Stromal cell of bone marrow (primary cell): ENCODE measurements at regions not wholly inside any gene's neighbourhood (a gene's known extent, or its start where the extent isn't known, plus 50 kb on each side); places are given as distances from the start of the nearest gene placed in this dataset.

Experiments
- DNase-seq: peaks from one replicate; pipeline ENCODE4 v3.0.0-alpha.2; 2012; ENCODE audit warnings: low read depth

DNA sequence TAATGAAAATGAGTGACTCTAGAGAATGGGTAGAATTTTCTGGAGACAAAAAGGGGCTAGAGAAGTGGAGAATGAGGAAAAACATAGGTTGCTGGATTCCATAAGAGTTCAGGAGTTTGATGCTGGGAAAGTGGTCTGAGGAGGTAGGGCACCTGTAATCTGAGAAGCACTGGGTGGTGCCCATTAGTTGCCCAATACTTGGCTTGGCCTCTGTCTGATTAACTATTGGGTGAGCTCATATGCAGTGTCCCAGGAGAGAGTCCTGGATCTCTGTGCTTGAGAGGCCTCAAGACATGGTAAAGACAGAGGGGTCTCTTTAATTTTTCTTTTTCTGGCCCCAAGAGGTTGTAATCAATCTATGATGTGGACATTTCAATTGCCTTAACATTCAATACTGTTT lies 390.1 kb downstream of the TDRD3 start:
- DNase-seq, result no peak

DNA sequence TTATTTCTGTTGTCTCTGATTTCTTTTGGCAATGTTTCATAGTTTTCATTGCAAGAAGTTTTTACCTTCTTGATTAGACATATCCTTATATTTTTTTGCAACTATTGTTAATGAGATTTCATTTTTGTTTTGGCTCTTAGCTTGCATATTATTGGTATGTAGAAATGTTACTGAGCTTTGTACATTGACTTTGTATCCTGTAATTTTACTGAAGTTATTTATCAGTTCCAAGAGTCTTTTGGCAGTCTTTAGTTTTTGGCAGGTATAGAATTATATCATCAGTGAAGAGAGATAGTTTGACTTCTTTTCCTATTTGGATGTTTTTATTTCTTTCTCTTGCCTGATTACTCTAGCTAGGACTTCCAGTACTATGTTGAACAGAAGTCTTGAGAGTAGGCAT lies 375.7 kb downstream of the TDRD3 start:
- DNase-seq, result no peak

DNA sequence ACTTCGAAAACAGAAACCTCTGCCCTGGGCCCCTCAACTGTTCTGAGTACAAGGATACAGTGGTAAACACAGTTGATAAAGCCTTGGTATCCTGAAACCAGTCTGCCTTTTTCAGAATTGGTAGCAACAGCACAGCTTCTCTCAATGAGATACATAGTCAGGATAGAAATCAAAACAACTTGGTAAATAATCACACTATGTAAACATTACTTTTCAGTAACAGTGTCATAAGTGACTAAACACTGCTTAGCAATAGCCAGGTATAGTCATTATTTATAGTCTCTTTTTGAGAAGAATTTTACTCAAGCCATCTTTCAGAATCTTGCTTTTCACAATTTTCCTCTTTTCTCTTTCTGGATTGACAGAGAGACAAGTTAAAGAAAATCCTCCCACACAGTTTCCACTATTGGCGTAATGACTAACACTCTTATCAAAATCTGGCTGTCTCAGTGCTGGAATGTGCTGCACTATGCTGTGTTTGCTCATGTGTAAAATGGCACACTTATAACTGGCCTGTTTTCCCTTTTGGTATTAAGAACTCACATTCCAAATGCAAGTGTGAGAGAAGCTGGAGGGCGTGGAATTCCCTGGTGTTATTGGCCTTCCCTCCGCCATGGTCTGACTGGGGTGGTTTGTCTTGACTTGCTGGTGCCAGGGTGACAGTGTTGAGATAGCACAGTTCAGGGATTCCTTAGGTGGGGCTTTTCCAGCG lies 368.8 kb downstream of the TDRD3 start:
- no peak for DNase-seq

DNA sequence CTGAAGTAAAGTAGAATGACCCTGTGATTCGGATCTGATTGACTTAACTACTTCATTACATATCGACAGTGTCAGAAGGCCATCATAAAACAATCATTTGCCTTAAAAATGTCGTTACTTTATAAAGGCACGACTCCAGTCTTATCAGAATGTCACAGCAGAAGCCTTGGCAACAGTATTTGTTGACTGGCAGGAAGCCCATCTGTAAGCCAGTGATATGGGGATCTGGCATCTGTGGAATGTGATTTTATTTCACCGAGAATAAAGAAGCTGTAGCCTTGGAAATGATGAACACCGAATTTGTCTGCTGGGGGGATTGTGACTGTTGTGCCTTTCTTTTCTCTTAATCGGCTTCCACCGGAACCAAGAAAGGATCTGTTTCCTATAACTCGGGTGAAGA lies 362.5 kb downstream of the TDRD3 start:
- no peak for DNase-seq

DNA sequence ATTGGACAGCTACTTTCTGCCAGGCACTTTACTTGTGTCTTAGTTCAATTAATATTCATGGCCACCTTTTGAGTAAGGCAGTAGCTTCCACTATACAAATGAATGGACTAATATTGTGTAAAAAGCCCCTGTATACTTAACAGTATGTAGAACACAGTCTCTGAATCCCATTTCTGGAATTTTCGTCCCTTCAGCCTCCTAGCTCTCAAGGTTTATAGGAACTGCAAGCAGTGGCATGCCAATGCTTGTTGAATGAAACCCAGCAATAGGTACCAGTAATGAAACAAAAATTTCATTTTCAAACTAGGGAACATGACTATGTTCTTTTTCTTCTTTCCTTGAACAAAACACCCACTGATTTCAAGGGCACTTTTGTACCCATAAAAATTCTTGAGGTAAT lies 361.6 kb downstream of the TDRD3 start:
- DNase-seq, result no peak

DNA sequence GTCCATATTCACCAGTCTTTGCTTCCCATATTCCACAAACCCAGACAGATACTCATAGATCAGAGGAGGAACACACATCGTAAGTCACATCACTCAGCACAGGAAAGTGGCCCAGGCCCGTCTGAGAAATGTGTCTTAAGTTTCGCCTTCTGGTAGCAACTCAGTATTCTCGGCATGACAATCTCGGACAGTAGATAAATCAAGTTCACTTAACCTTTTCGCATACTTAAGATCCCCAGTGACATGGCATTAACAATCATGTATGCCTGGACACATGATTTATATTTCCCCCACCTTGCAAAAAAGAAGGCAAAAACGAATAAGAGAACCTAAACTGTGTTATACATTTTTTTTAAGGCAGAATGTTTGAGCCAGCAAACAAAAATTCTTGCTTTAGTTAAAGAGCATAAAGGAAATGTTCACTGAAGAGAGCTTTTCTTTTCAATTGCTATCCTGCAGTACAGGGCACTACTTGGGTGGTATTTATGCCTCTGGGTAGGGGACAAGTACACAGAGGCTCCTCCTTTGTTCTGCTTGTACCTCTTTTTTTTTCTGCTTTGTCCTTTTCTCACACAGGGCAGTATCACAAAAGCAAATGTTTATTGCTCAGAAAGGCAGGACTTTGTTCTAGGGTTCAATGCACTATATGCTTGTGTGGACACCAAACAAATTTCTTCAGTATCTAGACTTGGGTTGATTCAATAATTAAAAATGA lies 360.6 kb downstream of the TDRD3 start:
- no peak for DNase-seq

DNA sequence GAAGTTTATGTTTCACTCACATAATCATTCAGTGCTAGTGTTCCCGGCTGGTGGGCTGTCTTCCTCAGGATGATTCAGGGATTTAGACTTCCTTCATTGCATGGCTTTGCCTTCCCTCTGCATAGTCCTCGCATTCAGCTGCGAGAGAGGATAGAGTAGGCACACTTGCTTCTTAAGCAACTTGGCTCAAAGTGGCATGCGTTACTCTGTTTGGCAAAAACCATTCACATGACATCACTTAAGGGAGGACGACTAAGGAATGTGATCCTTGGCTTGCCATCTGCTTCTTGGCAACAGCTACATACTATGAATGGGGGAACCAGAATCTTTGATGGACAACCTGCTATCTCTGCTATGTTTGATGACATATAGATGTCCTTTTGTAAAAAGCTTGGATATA lies 359.3 kb downstream of the TDRD3 start:
- no peak for DNase-seq

DNA sequence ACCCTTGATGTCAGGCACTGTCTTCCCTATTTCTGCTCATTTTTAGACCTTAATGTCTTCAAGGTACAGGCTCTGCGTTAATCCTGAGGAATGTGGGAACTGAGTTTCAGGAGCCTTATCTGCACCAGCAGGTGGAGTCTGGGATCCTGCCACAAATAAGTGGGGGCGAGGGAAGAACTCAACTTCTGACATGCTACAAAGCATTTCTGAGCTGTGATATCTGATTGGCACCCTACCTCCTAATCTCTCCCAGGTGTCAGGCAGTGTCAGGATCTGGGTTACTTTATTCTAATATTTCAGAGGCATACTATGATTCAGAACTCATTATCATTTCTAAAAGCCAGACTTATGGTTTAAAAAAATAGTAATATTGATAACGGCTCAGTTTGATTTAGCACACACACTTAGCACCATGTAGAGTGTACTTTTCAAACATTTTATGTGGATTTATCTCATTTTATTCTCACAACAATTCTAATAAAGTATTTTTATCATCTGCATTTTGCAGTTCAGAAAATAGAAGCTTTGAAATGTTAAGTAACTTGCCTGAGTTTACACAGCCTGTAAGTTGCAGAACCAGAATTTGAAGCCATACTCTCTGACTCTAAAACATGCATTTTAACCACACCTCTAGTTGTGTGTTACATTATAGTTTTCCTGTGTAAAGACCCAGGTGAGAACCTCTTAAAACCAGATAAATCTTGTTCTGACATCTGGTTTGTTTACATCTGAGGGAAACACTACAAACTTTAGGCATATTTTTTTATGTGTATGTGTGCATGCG lies 358.6 kb downstream of the TDRD3 start:
- no peak for DNase-seq

DNA sequence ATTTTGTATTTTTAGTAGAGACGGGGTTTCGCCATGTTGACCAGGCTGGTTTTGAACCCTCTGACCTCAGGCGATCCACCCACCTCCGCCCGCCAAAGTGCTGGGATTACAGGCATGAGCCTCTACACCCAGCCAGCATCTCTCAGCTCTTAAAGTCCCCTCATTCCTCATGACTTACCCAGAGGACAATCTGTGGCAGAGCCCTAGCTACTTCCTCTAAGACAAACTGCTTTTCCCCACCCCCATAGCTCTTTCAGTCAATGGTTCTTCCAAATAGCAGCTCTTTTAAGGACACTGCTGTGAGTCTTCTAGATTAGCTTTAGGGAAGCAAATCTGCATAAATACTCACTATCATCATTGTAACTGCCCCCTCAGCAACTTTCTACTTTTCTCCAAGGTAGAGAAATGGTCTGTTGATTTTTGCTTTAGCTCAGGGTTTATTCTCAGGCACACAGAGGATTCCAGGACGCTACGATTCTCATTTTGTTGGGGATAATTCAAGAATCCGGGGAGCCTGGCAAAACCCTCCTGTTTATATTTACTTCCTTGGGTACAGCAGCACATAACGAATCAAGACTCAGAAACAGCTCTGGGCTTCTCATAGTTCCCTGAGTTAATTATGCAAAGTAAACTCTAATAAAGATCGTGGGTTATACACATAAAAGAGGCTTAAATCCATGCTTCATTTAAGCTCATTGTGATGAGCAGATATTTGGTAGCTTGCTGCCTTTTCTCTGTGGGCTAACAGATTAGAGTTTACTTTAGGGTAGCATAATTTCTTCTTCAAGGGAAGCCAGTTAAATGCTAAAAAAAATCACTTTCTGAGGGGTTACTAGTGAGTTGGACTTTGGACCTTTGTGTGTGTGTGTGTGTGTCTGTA lies 357.4 kb downstream of the TDRD3 start:
- no peak for DNase-seq

DNA sequence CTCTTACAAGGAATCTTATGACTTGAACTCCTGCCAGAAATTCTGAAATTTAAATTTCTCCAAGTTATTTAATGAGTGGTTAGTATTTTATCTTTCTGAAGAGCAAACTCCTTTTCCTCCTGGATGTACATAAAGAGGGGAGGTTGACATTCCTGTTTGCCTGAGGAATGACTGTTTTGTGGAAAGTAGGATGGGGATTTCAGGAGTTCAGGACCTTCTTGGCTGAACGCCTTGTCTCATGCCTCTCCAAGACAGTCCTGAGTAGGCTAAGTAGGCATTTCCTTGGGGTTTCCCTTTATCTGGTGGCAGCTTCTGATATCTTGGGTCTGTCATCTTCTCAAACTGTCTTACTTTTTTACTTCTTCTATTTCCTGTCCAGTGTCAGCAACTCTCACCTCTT lies 356.6 kb downstream of the TDRD3 start:
- no peak for DNase-seq

DNA sequence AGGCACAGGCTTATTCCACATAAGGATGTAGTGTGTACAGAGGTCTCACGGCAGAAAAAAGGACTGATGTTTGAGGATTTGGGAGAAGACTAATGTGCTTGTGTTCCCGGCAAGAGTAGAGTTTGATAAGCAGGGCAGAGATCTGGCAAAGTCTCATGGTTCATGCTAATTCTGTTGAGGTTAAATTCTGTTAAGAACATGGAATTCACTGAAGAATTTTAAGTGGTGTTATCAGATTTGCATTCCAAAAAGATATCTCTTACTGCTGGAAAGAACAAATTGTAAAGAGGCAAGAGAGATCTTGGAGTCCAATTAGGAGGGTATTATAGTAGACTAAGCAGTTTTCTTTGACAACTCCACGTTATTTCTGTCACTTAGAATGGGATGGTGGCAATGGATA lies 348.3 kb downstream of the TDRD3 start:
- DNase-seq, result no peak

DNA sequence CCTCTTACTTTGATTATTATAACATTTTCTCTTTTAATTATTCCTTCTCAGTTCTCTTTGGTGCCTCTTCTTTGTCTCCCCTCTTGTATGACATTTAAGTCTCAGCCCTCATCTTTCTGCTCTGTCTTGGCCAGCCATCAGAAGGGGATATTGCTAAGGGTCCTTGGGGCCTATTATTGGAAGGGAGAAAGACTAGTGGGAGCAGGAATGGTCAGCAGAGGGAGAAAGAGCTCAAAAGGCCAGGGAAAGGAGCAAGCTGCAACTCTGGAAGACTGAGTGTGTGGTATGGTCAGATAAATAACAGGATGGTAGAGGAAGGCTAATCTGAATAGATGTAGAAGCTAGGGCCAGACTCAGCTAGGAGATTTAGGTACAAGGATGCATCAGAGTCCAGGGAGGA lies 336.9 kb downstream of the TDRD3 start:
- DNase-seq, result no peak

DNA sequence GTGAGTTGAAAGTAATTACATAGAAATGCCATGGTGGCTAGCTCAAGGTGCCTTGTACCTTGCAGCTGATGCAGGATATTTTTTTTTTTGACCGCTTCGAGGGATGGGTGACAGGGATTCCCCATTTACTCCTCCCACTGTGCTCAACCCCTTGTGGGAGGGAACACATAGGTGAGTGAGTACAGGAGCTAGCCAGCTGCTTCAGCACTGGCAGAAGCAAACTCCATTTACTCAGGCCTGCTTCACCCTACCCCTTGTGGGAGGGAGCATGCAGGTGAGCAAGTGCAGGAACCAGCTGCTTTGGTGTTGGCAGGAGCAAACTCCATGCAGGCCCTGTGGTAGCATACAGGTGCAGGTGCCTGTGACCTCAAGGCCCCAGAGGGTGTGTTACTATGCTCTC lies 330.1 kb downstream of the TDRD3 start:
- DNase-seq, result no peak

DNA sequence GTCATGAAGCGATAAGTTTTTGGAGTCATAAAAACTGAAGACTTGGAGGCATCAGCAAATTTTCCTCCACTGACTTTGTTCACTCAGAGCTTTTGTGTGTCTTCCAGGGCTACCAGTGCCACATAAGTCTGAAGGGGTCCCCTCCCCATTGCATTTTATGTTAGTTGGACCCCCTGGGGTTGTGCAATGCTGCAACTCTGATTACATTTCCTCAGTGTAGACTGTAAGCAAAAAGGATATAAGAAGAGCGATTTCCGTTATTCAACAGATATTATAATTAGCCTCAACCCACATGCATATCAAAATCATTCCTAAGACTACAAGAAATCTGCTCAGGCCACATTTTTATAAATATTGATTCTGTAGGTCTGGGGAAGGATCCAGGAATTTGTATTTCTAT lies 324.0 kb downstream of the TDRD3 start:
- DNase-seq, result no peak

DNA sequence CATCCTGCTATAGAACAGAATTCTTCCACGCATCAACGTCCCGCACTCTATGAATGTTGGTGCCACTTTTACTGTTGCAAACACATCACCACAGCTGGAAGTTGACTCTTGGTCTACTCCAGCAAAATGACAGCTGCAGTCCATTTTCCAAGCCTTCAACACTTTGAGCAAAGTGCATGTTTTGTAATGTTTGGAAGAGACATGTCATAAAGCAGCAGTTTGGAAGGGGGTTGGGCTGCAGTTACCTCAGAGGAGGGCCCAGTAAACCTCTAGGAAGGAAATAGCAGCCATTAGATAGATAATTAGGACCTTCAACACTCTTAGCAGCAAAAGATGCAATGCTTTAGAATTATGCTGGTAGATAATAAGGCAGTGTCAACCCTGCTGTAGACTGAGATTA lies 323.6 kb downstream of the TDRD3 start:
- no peak for DNase-seq

DNA sequence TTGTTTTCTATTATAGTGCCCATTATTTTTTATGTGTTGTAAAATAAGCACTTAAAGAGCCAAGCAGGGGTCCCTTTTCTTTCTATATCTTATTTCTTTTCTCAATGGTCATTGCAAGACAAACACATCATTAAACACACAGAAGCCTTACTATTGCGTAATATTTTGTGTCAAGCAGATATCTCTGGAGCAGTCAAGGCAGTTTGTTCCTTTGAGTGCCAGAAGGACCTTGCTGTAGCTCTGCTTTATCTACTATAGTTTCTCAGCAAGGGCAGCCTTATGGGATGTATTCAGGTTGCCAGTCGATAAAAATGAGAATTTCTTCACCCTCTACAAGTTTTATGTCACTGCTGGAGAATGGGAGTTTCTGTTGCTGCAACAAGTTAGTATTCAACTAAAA lies 319.3 kb downstream of the TDRD3 start:
- no peak for DNase-seq

DNA sequence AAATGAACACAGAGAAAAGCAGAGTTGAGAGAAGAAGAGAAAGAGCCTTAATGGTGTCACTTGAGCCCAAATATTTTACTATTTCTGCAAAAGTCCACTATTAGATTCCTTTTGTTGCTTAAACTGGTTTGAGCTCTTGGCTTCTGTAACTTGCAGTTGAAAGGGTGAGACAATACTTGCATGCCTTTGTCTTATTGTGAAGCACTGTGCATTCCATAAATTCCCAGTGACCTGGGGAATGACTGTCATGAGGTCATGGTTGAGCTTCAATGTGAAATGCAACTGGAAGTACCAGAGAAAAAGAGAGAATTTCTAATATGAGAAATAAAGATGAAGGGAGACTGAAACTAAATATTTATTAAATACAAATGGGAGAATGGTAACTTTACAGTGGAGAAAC lies 310.9 kb downstream of the TDRD3 start:
- DNase-seq, result no peak

DNA sequence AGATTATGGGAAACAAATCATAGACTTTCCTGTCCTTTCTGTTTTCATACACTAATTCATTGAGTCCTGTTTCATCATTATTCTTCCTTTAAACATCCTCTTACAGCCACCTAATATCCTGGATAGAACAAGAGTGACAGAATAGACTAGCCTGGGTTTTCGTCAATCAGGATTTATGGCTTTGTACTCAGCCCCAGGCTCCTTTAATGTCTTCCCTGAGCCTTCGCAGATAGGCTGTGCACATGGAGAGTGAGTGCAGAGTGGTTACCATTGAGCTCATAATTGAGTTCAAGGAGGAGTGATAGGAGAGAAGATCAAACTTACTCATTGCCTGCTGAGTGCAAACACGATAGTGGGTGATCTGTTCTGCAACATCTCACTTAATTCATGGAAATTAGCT lies 304.9 kb downstream of the TDRD3 start:
- no peak for DNase-seq

DNA sequence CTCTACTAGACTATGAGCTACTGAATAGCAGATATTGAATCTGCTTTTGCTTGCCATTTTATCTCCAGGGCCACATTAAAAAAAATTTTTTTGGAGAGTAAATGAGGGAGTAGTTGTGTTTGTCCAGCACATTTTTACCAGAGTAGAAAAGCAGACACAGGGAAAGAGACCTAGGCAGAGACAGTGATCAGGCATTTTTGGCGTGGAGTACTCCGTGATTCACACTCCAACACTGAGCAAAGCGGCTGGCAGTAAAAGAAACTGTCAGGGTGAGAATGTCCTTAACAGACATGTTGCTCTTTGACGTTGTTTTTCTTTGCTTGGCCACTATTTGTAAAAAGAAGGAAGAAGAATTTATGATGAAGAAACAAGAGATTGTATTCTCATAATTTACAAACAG lies 304.0 kb downstream of the TDRD3 start:
- DNase-seq, result no peak

DNA sequence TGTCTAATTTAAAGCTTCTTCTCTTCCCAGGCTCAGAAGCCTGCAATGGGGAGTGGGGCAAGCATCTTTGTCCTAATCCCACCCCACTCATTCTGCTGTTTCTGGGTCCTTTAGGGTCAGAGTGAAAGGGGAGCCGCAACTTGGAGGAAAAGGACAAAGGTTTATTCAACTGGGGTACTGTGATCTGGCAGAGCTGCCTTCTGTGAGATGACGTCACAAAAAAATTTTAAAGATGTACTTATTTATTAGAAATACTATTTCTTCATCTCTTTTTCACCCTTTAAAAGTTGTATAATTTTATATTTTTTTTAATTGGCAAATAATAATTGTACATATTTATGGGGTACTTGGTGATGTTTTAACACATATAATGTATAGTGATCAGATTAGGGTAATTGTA lies 302.6 kb downstream of the TDRD3 start:
- no peak for DNase-seq

DNA sequence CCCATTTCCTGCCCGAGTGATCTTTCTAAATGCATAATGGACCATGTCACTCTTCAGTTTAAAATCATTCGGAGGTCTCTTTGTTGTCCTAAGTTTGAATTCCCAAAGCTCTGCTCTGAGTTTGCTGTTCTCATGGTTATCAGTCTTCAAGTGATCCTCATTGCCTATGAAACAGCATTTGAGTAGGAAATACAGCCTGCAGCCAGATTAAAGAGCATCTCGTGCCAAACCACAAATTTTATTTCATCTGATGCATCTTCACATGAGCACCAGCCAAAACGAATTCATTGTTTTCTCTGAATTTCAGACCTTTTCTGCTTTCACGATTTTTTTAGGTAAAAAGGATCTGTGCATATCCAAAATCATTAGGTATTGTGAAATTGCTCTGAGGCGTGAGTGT lies 299.6 kb downstream of the TDRD3 start:
- no peak for DNase-seq

DNA sequence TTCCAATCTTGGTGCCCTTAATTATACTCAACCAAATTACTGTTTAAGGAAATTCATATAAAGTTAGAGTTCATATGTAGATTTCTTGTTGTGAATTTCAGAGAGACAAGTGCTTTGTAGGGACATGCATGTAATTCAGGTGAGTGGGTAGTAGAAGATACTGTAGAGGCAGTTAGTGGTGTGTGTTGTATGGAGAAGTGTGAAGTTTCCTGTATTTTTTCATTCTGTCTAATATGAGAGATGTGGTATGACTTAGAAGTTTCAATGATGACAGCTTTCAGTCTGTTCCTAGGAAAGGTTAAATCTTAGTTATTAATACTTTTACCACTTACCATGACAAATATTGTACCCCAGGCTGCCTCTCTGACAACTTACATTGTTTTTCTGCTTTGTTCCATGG lies 294.2 kb downstream of the TDRD3 start:
- no peak for DNase-seq
